ENCODE measurements at regions not wholly inside any gene's neighbourhood (a gene's known extent, or its start where the extent isn't known, plus 50 kb on each side); places are given as distances from the start of the nearest gene placed in this dataset.

DNA sequence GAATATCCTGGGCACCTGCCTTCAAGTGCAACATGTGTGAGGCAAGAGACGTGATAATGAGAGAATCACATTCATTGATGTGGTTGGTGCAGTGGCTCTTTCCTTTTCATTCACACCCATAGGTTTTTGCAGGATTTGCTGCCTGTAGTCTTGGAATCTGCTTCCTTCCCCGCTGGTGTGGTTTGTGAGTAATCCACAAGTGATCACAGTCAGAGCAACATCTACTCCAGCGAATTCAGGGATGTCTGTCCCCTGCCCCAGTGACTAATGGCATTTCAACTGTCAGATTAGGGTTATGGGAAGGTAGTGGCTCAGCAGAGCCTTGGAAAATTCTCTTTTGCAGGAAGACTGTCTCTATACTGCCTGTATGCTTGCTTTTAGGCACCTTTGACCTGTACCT, 225.5 kb upstream of the RBMS1 start:
- no peaks in the 10 kb centered on the region for H3K4me1 Mint-ChIP-seq
- TF ChIP-seq, protein P1, sequence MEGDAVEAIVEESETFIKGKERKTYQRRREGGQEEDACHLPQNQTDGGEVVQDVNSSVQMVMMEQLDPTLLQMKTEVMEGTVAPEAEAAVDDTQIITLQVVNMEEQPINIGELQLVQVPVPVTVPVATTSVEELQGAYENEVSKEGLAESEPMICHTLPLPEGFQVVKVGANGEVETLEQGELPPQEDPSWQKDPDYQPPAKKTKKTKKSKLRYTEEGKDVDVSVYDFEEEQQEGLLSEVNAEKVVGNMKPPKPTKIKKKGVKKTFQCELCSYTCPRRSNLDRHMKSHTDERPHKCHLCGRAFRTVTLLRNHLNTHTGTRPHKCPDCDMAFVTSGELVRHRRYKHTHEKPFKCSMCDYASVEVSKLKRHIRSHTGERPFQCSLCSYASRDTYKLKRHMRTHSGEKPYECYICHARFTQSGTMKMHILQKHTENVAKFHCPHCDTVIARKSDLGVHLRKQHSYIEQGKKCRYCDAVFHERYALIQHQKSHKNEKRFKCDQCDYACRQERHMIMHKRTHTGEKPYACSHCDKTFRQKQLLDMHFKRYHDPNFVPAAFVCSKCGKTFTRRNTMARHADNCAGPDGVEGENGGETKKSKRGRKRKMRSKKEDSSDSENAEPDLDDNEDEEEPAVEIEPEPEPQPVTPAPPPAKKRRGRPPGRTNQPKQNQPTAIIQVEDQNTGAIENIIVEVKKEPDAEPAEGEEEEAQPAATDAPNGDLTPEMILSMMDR (IDR thresholded peaks at IDR 0.05; ENCODE audit: unreplicated experiment in 3 of 3): no peak
- no peak overlapping the region for H3K4me3 Mint-ChIP-seq
- H3K27me3 Mint-ChIP-seq (ENCODE audit: low read depth): no peaks in the 10 kb centered on the region
- H3K36me3 Mint-ChIP-seq (ENCODE audit: low read depth): peaks cover 12% of the 10 kb centered on the region
- H3K9me3 Mint-ChIP-seq: peaks cover 14% of the 10 kb centered on the region
- peak overlapping the region in 1 of 3 experiments; percentile 28 for H3K27ac Mint-ChIP-seq

DNA sequence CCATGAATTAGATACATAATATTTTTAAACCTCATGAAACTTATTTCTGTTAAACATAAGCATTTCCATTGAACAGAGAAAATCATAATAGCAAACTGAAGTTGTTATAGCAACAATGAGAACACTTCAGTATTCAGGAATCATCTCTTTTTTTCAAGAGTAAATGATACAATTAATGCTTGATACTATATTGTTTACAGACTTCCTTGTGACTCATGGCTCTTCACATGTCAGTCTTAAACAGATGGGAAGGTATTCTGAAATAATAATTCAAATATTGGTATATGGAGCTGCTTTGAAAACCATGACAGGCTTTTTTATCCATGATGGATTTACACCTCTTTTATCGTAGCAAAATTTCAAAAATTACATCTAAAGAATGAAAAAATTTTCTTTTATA, 226.5 kb upstream of the RBMS1 start:
- Mint-ChIP-seq H3K9me3 (peaks cover 20% of the 10 kb centered on the region), H3K4me1 (no peaks in the 10 kb centered on the region), H3K27me3 (ENCODE audit: low read depth) (no peaks in the 10 kb centered on the region), H3K36me3 (ENCODE audit: low read depth) (peaks cover 16% of the 10 kb centered on the region), H3K4me3 (no peak overlapping the region), H3K27ac (no peak overlapping the region)
- TF ChIP-seq, protein P1 (IDR thresholded peaks at IDR 0.05; ENCODE audit: unreplicated experiment in 3 of 3): no peak

DNA sequence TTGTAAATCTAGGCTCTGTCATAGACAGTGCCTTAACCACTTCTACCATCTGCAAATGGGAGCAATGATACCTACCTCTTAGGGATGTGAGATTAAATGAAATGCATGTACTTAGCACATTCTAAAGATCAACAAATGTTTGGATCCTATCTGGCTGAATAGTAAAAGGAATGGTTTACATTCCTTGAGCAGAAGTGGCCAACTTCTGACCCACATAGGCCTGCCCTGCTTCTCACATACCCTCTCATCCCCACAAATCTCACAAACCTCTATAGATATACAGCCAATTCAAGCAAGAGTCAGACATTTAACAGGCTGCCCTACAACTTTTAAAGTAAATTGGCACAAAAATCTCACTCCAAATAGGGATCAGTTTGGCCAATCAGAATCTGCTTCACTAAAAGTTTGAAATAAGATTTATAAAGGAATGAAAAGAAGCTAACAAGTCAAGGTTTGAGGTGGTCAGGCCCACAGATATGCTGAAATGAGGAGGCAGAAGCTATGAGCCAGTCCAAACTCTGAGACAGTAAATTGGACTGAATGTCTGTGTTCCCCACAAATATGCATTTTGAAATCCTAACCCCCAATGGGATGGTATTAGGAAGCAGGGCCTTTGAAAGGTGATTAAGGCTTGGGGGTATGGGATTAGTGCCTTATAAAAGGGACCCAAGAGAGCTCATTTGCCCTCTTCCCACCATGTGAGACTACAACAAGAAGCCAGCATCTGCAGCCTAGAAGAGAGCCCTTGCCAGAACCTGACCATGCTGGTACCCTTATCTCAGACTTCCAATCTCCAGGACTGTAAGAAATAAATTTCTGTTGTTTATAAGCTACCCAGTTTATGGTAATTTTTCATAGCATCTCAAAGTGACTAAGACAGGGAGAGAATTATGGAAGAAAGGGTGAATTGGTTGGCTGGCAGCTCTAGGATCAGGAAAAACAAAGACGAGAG, 227.8 kb upstream of the RBMS1 start:
- Mint-ChIP-seq H3K4me3 (no peak overlapping the region), H3K27me3 (ENCODE audit: low read depth) (no peaks in the 10 kb centered on the region), H3K9me3 (peaks cover 24% of the 10 kb centered on the region), H3K36me3 (ENCODE audit: low read depth) (peaks cover 16% of the 10 kb centered on the region), H3K4me1 (no peaks in the 10 kb centered on the region), H3K27ac (no peak overlapping the region)
- TF ChIP-seq, protein P1 (IDR thresholded peaks at IDR 0.05; ENCODE audit: unreplicated experiment in 3 of 3): no peak

DNA sequence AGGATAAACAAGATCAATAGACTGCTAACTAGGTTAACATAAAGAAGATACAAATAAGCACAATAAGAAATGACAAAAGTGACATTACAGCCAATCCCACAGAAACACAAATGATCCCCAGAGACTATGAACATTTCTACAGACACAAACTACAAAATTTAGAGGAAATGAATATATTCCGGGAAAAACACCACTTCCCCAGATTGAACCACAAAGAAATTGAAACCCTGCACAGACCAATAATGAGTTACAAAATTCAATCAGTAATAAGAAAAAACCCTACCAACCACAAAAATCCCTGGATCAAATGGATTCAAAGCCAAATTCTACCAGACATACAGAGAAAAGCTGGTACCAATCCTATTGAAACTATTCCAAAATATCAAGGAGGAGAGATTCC, 232.4 kb upstream of the RBMS1 start:
- no peak overlapping the region for H3K27ac Mint-ChIP-seq

DNA sequence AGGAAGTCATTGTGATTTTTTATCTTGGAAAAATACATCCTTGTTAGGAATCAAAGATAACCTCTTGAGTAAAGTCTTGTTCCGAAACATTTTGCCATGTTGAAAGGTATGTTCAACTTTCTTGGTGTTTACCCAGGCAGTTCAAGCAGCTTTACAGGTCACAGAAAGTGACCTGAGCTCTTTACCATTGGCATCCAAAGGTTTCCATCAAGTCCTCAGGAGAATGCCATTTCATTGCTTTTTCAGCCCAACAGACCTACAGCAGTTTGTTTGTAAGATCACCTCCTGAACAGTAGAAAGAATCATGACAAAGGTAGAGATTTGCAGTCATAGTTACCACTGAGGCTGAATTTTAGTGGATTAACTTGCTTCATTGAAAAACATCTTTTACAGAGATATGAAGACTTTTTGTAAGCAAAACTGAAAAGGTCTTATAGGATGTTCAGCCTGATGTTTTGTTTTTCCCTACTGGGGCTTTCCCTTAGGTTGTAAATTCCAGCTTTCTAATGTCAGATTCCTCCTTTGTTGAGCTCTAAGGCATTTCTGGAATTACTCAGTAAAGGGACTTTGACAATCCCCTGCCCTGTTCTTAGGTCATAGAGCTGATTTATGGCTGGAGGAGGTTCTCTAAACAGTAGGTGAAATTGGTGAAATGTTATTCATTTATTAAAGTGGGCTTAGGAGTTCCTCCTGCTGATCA, 236.8 kb upstream of the RBMS1 start:
- Mint-ChIP-seq H3K27me3 (ENCODE audit: low read depth) (no peaks in the 10 kb centered on the region), H3K4me1 (peaks cover 3% of the 10 kb centered on the region), H3K36me3 (ENCODE audit: low read depth) (peaks cover 4% of the 10 kb centered on the region), H3K27ac (peak overlapping the region; percentile 57 to 96 (median 89)), H3K9me3 (peaks cover 4% of the 10 kb centered on the region), H3K4me3 (no peak overlapping the region)
- TF ChIP-seq, protein P1 (IDR thresholded peaks at IDR 0.05; ENCODE audit: unreplicated experiment in 3 of 3): no peak

More for the DNA sequence above, 232.4 kb upstream of the RBMS1 start:
- peaks cover 16% of the 10 kb centered on the region for H3K36me3 Mint-ChIP-seq (ENCODE audit: low read depth)
- H3K9me3 Mint-ChIP-seq: peaks cover 24% of the 10 kb centered on the region
- TF ChIP-seq, protein P1 (IDR thresholded peaks at IDR 0.05; ENCODE audit: unreplicated experiment in 3 of 3): no peak
- no peaks in the 10 kb centered on the region for H3K27me3 Mint-ChIP-seq (ENCODE audit: low read depth)
- H3K4me1 Mint-ChIP-seq: peaks cover 2% of the 10 kb centered on the region
- H3K4me3 Mint-ChIP-seq: no peak overlapping the region

All from nephron (organoid).